NB4 (cell line): ENCODE measurements at regions not wholly inside any gene's neighbourhood (a gene's known extent, or its start where the extent isn't known, plus 50 kb on each side); places are given as distances from the start of the nearest gene placed in this dataset.

Experiments used
- DNase-seq: peaks from one replicate; pipeline ENCODE4 v3.0.0; 2010; ENCODE audit warnings: low read depth
- H3K4me3 ChIP-seq: one replicate; pipeline ENCODE4 v1.5.1; 2011; ENCODE audit warnings: mild to moderate bottlenecking, low read depth, low read length, moderate library complexity
- MYC ChIP-seq: IDR thresholded peaks from 2 replicates; pipeline ENCODE4 v1.6.1; 2011; ENCODE audit warnings: low read depth, low read length
- POLR2A ChIP-seq: IDR thresholded peaks from 2 replicates; pipeline ENCODE4 v1.6.1; 2011; ENCODE audit warnings: mild to moderate bottlenecking; ENCODE audit not compliant: insufficient read length; ENCODE audit errors: extremely low read depth
- TF ChIP-seq, protein P1 (sequence below): IDR thresholded peaks from 2 replicates; pipeline ENCODE4 v1.6.1; 2011; ENCODE audit warnings: low read depth, low read length
- TF ChIP-seq, protein P2 (sequence below): IDR thresholded peaks from one replicate; pipeline ENCODE4 v1.5.1; 2012; ENCODE audit warnings: low read depth, low read length

- TF ChIP-seq, protein P1, sequence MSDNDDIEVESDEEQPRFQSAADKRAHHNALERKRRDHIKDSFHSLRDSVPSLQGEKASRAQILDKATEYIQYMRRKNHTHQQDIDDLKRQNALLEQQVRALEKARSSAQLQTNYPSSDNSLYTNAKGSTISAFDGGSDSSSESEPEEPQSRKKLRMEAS, result no peak
- no peak for TF ChIP-seq MYC
- TF ChIP-seq POLR2A, result no peak
- TF ChIP-seq, protein P2, sequence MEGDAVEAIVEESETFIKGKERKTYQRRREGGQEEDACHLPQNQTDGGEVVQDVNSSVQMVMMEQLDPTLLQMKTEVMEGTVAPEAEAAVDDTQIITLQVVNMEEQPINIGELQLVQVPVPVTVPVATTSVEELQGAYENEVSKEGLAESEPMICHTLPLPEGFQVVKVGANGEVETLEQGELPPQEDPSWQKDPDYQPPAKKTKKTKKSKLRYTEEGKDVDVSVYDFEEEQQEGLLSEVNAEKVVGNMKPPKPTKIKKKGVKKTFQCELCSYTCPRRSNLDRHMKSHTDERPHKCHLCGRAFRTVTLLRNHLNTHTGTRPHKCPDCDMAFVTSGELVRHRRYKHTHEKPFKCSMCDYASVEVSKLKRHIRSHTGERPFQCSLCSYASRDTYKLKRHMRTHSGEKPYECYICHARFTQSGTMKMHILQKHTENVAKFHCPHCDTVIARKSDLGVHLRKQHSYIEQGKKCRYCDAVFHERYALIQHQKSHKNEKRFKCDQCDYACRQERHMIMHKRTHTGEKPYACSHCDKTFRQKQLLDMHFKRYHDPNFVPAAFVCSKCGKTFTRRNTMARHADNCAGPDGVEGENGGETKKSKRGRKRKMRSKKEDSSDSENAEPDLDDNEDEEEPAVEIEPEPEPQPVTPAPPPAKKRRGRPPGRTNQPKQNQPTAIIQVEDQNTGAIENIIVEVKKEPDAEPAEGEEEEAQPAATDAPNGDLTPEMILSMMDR, result no peak
- no peak overlapping the region for H3K4me3 ChIP-seq
- DNase-seq, result no peak
Measured at GRCh38 chr11:28625532-28625931, 517.3 kb downstream of the METTL15 start.

GRCh38 chr11:28621753-28622152, 513.6 kb downstream of the METTL15 start:
- no peak for DNase-seq

GRCh38 chr11:28619846-28620540, 511.8 kb downstream of the METTL15 start:
- no peak overlapping the region for H3K4me3 ChIP-seq
- DNase-seq, result no peak
- TF ChIP-seq, protein P2, result no peak
- no peak for TF ChIP-seq MYC
- no peak for TF ChIP-seq POLR2A
- TF ChIP-seq, protein P1, result no peak

More at GRCh38 chr11:28621753-28622152, 513.6 kb downstream of the METTL15 start:
- no peak overlapping the region for H3K4me3 ChIP-seq
- no peak for TF ChIP-seq POLR2A
- TF ChIP-seq, protein P2, result no peak
- TF ChIP-seq MYC, result no peak
- TF ChIP-seq, protein P1, result no peak

DNA sequence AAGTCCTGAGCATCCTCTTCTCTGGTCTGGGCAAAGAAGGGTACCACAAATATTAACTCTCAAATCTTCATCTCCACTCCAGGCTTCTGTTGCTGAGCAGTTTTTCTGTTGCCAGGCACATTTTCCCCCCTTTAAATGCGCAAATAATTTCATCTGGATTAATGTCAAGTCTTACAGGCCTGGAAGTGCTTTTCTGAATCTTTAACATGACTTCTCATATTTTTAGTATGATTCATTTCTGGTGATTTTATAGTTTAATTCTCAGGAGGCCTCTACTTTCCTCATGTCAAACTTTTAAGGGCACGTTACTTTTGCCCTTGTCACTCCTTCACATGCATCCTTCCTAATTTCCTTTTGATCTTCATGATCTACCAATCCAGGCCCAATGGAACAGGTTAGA, 510.2 kb downstream of the METTL15 start:
- DNase-seq, result no peak
- no peak overlapping the region for H3K4me3 ChIP-seq
- TF ChIP-seq, protein P1, result no peak
- TF ChIP-seq POLR2A, result no peak
- TF ChIP-seq, protein P2, result no peak
- TF ChIP-seq MYC, result no peak

DNA sequence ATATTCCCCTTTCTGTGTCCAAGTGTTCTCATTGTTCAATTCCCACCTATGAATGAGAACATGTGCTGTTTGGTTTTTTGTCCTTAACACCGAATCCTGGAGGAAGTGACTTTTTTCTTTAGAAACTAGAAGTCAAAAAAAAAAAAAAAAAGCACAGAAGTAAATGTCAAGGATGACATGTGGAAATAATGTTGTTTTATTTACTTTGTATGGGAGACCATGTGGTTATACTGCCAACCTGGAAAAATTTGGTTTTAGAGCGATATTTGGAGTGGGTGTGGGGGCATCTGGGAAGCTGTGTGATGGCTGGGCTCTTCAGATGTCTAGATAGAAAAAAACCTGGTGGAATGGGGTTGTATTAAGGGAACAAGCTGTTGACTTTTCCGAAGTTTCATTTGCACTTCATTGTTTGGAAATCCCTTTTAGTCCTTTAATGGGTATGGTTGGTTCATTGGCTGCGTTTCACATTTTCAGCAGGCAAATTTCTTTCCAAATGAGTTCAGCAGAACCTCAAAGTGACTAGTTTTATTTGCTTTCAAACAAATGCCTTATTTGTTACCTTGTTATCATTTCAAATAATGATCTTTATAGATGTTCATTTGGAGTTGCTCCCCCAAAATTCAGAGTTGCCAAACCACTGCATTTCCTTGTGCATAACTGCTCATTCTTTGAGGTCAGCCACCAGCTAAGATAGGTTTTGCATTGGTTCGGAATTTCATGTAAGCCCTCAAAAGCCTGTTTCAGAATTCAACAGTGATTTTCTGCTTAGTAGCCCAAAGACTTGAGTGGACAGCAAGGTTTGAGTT, 508.2 kb downstream of the METTL15 start:
- TF ChIP-seq, protein P1, result no peak
- TF ChIP-seq MYC (no peak), POLR2A (no peak)
- TF ChIP-seq, protein P2, result no peak
- no peak overlapping the region for H3K4me3 ChIP-seq
- no peak for DNase-seq
